ENCODE measurements at regions not wholly inside any gene's neighbourhood (a gene's known extent, or its start where the extent isn't known, plus 50 kb on each side); places are given as distances from the start of the nearest gene placed in this dataset.
A peak's percentile ranks its signal among the peaks of the same experiment; 100 is the strongest.

DNA sequence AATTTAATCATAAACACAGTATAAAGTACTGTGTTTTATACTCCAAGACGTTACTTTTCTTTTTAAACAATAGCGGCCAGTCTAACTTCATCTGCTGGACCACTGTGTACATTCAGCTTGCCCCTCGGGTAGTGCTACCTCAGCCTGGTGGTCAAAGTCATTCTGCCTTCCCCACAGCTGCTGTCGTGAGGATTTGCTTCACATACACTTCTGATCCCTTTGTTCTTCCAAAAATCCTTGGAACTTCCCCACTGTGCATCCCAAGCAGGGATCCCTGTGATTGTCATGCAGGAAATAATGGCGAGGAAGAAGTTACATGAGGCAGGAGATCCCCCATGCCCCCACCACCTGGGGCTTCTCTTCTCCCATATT, 234.9 kb upstream of the STARD13 start:
- DNase-seq, result no peak

- no peak for DNase-seq
Measured at GRCh38 chr13:33524086-33524485, 238.5 kb upstream of the STARD13 start.

DNA sequence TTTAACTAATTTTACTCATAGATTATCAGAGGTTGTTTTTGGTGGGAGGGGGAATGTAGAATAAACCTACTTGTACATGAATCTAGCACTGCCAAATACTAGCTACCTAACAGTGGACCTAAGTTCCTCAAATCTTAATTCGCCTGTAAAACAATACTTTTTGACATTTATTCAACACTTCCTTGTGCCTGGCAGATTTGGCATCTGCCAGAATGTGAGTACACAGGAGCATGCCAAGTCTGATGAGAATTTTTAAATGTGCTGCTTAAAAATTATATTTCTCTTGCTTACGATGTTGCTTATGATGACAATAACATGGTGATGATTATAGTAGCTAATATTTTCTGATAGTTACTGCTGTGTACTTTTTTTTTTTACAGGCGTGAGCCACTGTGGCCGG, 240.2 kb upstream of the STARD13 start:
- DNase-seq, result no peak

DNA sequence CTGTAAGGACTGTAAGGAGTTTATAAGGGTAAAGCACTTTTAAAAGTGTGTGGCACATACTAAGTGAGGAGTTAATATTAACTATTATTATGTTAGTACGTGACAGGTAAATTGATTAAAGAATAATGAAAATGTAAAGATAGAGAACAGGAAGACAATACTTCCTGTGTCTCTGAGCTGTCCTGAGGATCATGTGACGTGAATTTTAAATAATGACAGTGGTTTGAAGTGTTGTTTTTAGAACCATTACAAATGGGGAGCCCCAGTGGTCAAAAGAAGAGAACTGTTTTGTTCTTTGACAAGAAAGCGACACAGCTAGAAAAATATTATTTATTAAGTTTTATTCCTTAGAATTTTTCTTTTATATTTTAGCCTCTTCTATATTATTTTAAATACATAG, 241.2 kb upstream of the STARD13 start:
- DNase-seq, result no peak

DNA sequence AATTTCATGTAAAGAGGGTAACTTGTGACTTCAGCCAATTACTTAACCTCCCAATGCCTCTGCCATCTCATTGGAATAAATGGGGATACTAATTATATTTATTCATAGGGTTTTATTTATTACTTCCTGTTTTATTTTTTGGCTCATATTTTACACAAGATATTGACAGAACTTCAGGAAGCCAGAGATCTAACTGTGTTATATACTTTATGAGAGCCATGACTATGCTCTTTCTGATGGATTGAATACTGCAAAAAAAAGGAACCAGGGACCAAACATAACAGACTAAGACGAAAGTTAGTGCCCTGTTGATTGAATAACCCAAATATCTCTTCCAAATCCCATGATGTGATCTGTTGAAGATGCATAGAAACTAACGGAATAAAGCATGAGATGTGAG, 243.3 kb upstream of the STARD13 start:
- DNase-seq, result no peak

GRCh38 chr13:33531484-33531883, 245.9 kb upstream of the STARD13 start:
- DNase-seq, result no peak

DNA sequence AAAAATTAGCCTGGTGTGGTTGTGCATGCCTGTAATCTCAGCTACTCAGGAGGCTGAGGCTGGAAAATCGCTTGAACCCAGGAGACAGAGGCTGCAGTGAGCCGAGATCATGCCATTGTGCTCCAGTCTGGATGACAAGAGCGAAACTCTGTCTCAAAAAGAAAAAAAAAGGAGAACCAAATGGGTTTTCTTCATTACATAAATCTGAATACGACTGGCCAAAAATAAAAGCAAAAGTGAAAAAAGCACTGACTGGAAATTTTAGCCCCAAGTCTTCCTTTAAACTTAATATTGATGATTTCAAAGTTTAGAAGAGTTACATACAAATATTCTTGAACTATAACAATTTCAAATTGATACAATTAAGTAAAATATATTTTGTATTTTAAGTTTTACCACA, 249.5 kb upstream of the STARD13 start:
- no peak for DNase-seq

DNA sequence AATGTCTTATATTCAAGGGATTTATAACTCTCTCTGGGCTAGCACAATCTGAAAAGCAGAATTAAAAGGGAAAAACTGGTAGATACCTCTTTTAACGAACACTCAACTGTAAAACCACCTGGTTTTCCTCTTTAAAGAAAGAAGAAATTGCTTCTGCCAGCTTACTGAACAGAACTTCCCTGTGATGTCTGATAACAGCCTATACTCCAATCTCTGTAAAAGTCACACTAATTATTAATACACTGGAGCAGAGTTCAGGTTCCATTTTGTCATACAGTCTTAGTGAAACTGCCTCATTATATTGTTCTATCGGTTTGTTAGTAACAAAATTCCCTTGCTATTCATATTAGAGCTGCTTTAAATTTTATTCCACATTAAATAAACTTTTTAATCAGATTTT, 251.0 kb upstream of the STARD13 start:
- DNase-seq, result no peak

GRCh38 chr13:33537026-33537425, 251.5 kb upstream of the STARD13 start:
- DNase-seq, result no peak

- DNase-seq, result no peak
Measured at GRCh38 chr13:33537676-33538075, 252.1 kb upstream of the STARD13 start.

DNA sequence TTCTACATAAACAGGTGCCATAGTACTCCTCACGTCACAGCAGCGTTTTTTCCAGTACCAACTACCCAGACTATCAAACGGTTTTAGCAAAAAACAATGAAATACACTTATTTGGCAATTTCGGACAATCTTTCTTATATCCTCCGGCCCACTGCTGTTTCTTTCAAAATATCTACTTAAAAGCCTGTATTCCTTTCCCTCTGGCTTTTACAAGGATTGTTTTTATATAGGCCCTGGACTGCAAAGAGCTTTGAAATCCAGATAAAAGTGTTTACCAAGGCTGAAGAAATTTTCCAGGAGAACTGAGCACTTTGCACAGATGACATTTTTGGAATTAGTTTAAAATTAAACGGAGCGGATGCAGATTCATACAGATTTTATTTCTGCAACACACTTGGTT, 255.9 kb upstream of the STARD13 start:
- DNase-seq, result no peak

GRCh38 chr13:33541962-33542308, 256.4 kb upstream of the STARD13 start:
- DNase-seq, result no peak

GRCh38 chr13:33542309-33543088, 256.9 kb upstream of the STARD13 start:
- peak; percentile 99 for DNase-seq

DNA sequence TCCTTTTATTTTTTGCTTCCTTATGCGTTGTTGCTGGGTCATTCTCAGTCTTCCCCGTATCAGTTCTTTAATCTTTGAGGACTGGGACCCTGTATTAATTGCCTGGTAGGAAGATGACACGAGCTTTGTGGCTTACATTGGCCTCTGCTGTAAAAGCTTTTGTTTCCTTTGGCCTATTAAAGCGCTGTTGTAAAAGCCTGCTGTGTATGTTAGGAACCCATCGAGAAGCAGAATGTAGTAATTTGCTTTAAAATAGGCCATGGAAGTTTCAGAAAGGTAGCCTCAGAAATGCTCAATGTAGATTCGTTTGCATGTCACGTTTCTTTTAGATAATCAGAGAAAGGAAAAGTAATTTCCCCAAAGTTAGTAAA, 257.5 kb upstream of the STARD13 start:
- no peak for DNase-seq

GRCh38 chr13:33543631-33544265, 258.2 kb upstream of the STARD13 start:
- DNase-seq, result no peak

DNA sequence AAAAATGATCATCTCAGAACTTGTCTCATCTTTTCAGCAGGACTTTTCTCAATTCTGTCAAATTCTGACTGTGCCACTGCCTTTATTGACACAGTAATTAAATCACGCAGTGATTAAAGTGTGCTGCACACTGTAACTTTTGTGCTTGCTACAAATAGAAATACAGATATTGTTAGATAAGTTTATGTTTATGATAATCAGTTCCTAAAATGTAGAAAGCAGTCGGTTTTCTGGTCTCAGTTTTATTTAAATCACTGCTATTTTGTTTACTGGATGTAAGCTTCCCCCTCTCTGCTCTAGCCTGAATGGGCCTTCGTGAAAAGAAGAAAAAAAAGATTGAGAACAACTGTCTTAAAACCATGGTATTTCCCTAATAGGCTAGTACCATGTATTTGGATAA, 258.8 kb upstream of the STARD13 start:
- no peak for DNase-seq

DNA sequence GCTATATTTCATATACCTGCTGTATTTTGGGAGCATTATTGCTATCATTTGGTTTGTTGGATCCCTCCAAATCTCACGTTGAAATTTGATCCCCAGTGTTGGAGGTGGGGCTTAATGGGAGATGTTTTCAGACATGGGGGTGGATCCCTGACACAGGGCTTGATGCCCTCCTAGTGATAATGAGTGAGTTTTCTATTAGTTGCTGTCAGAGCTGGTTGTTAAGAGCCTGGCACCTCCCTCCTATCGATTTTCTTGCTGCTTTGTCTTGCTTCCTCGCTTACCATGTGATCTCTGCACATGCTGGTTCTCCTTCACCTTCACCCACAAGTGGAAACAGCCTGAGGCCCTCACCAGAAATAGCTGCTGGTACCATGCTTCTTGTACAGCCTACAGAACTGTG, 259.9 kb upstream of the STARD13 start:
- no peak for DNase-seq

GRCh38 chr13:33547035-33547434, 261.5 kb upstream of the STARD13 start:
- no peak for DNase-seq

DNA sequence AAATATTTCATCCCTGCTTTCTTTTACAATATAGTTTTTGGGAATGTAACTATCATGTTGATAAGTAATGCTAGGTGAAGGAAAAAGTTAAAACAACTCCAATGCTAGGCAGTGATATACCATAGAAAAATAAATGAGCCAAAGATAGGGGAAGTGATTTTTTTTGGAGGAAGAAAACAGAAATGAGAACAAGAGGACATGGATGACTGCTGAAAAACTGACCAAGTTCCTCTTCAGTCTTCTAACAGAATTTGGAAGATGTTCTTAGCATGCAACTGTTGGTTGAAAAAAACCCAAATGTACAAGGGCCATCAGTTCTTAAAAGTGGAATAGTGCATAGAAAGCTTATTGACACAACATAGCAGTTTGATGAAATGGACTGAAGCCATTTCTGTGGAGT, 262.5 kb upstream of the STARD13 start:
- no peak for DNase-seq

- no peak for DNase-seq
Measured at GRCh38 chr13:33550276-33550675, 264.7 kb upstream of the STARD13 start.

DNA sequence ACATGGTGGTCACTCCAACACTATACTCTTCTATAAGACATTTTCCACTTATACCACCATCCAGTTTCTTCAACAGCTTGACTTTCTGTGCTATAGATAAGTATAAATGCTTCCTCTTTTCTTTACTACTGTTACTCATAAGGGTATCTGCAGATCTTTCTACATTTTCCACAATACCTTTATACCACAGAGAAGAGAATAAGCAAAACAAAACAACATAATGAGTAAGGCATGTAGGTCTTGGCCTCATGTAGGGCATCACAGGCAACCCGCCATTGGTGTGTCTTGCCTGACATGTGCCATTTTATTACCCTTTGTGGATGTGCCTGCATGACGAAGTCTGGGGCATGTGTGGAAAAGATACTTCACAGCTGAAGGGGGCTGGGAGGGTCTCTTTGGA, 265.3 kb upstream of the STARD13 start:
- no peak for DNase-seq

- no peak for DNase-seq
Measured at GRCh38 chr13:33554919-33555791, 262.8 kb upstream of the RFC3 start.

GRCh38 chr13:33556828-33557227, 261.1 kb upstream of the RFC3 start:
- no peak for DNase-seq

DNA sequence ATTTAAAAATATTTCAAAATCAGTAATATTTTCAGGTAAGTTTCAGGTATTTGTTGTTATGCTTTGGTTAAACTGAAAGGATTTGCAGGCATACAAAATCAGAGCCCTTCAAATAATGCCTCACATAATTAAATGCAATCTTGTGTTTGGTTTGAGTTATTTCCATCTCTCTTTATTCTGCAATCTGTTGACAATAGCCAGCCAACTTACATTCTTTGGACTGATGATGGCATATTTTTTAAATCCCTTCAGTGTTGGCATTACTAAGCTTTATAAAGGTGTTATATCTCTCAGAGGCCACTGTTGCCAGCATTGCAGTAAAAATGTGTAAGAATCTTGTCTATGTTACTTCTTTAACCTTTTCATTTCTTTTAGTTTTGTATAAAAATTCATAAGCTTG, 257.2 kb upstream of the RFC3 start:
- DNase-seq, result no peak

All from activated T-cell treated with anti-CD3 and anti-CD28 coated beads, Interleukin-2, amount 50 U/mL, for 1 hour (primary cell).